ENCODE measurements at regions not wholly inside any gene's neighbourhood (a gene's known extent, or its start where the extent isn't known, plus 50 kb on each side); places are given as distances from the start of the nearest gene placed in this dataset.

DNA sequence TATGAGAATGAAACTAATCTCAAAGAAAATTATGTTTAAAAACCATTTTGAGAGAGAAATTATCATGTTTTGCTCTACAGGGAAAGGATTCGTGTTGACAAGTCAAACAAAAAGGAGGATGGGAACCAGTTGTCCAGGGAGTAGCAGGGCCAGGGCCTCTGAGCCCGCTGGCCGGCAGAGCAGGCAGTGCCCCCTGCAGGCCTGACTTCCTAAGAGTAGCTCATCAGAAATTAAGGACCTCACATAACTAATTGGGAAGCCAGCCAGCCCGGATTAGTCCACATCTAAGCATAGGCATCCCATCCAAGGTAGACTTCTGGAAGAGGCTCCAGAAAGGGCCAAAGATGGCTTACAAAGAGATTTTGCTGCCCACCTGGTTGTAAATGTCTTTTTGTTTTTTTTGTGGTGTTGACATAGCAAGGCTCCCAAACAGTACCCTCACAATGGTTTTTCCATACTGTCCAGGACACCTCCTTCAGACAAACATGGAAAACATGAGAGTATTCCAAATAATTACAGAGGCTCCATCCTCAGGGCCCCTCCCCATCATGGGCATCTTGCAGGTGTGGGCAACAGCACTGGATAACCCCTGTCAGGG is 241.2 kb upstream of the TANK start:
- no peak for DNase-seq (ENCODE audit: low read depth)

DNA sequence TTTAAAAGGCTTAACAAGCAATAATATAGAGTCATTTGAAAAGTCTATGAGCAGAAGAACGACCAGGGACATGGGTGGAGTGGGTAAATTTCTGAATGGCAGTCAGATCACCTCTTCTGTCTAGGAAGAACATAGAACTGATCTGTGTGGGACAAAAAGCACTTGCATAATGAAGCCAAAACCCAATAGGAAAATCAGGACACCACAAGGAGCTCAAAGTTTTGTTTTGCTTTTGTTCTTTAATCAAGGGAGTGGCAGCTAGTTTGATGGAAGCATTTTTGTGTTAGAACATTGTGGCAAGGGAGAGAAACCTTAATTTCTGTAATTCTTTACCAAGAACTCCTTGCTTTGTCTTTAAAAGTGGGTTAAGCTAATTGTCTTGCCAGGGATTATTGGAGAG is 240.2 kb upstream of the TANK start:
- DNase-seq (ENCODE audit: low read depth): no peak

- DNase-seq (ENCODE audit: low read depth): peak; percentile 100
Measured at GRCh38 chr2:160920791-160921303, 239.4 kb upstream of the TANK start.

DNA sequence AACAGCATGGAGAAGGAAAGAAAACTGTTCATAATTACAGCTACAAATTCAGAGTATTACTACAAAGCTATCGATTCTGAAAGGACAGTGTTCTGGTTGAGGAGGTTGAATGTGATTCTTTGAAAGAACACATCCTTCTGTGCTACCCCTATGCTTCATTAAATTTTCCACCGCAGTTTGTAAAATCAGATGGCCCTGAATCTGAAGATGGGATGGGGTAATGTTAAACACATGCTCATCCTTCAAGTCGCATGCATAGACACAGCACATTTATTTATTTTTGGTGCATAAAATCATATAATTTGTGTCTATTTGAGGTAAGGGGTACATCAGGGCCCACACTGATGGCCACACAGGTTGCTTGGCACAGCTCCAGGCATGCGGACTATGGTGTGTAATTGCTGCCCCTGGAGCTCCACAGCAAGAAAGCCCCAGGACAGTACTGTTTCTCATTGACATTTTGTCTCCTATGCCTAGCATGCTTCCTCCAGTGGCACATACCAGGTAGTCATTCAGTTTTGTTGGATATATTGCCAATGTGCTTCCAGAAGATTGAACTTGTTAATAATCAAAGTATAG is 238.8 kb upstream of the TANK start:
- DNase-seq (ENCODE audit: low read depth): no peak

- DNase-seq (ENCODE audit: low read depth): no peak
Measured at GRCh38 chr2:160924936-160925353, 235.3 kb upstream of the TANK start.

- no peak for DNase-seq (ENCODE audit: low read depth)
Measured at GRCh38 chr2:160925956-160926355, 234.3 kb upstream of the TANK start.

GRCh38 chr2:160927324-160927723 is 232.9 kb upstream of the TANK start:
- no peak for DNase-seq (ENCODE audit: low read depth)

GRCh38 chr2:160928854-160929301 is 231.3 kb upstream of the TANK start:
- DNase-seq (ENCODE audit: low read depth): peak; percentile 97

GRCh38 chr2:160931531-160931930 is 228.7 kb upstream of the TANK start:
- DNase-seq (ENCODE audit: low read depth): no peak

GRCh38 chr2:160932960-160933359 is 227.3 kb upstream of the TANK start:
- peak; percentile 77 for DNase-seq (ENCODE audit: low read depth)

DNA sequence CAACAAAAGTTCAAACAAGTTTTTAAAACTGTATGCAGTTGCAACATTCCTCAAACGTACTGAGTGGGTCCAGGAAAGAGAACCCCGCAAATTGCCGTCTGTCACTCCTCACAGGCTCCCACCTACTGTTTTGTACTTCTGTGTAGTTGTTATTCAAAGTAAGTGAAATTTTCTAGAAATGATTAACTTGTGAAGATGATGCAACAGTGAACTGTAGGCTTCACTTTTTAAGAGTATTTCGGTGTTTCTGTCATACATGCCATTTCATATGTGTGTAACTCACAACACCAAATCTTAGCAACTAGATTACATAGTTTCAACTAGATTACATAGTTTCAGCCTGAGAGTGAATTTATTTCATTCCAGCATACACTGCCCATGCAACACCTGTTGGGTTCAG is 226.0 kb upstream of the TANK start:
- DNase-seq (ENCODE audit: low read depth): no peak

DNA sequence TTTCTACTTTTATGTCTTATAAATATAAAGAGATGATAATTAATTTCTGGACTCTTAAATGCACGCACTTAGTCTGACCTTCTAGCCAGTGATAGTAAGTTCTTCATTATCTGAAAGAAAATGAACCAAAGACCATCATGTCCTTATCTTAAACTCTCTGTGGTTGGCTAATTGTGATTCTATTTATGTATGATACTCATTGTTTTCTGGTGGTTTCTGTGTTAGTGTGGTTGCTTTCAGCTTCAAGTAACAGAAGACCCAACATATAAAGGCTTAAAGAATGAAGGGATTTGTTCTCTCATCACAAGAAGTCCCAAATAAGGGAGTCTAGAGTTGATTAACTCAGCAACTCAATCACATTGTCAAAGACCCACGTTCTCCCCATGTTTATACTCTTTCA is 225.2 kb upstream of the TANK start:
- no peak for DNase-seq (ENCODE audit: low read depth)

- DNase-seq (ENCODE audit: low read depth): no peak
Measured at GRCh38 chr2:160936044-160936806, 224.0 kb upstream of the TANK start.

- DNase-seq (ENCODE audit: low read depth): no peak
Measured at GRCh38 chr2:160940271-160940670, 220.0 kb upstream of the TANK start.

GRCh38 chr2:160940699-160941098 is 219.5 kb upstream of the TANK start:
- DNase-seq (ENCODE audit: low read depth): no peak

GRCh38 chr2:160941290-160941846 is 218.9 kb upstream of the TANK start:
- DNase-seq (ENCODE audit: low read depth): no peak

DNA sequence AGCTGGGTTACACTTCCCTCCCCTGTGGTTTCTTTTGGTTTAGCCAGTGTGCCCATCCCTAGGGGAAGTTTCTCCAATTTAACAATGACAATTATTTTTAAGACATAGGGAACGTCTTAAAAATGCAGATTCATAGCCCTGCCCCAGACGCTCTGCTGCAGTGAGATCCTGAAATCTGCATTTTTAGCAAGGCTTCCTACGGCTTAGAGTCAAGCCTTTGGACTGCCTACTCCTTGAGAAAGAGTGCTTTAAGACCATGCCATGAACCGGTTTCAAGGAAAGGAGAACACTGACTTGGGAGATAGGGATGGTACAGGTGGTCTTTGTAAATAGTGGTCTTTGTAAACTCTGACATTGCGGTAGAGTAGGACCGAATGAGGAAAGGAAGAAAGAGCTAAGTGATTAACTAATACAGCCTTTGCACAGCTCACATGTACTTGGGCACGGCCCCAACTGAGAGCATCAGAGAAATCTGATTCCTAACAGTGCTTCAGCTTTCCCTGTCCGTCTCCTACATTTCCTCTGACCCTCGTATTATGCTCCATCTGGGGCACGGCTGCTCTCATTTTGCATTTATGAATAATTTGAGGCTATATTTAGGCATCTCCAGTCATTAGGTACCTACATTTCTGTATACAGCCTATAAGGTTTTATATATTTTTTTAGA is 217.6 kb upstream of the TANK start:
- no peak for DNase-seq (ENCODE audit: low read depth)

DNA sequence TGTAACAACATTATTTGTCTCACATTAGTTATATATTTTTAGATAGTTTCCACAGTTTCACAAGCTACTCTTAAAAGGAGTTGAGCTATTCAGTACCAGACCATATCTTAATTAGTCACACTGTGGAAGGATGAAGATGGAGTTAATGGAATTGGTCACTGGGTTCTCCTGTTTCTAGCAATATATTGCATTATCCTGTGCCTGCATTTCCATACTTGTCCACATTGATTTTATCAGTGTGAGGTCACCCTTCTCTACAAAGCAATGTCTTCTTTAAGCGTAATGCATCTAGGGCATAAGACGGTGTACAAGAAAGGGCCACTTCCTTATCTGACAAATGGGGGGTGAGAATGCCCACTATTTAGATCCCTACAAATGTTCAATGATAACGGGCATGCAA is 216.8 kb upstream of the TANK start:
- DNase-seq (ENCODE audit: low read depth): no peak

- DNase-seq (ENCODE audit: low read depth): no peak
Measured at GRCh38 chr2:160952464-160953254, 207.6 kb upstream of the TANK start.

DNA sequence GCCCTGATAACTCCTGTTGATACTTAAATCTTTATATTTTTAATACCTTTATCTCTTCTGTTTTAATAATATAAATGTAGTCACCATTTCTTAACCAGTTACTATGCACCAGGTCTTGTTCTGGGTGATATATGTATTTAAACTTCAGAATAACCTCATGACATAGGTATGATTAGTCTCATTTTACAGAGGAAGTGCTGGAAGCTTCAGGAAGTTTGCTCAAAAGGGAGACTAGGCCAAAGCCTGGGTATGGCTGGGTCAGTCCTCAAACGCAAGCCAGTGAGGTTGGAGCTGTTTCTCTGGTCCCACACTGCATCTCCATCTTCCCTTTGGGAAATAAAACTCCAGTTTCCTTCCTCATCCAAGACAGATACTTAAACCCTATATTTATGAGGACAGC is 204.7 kb upstream of the TANK start:
- DNase-seq (ENCODE audit: low read depth): no peak

DNA sequence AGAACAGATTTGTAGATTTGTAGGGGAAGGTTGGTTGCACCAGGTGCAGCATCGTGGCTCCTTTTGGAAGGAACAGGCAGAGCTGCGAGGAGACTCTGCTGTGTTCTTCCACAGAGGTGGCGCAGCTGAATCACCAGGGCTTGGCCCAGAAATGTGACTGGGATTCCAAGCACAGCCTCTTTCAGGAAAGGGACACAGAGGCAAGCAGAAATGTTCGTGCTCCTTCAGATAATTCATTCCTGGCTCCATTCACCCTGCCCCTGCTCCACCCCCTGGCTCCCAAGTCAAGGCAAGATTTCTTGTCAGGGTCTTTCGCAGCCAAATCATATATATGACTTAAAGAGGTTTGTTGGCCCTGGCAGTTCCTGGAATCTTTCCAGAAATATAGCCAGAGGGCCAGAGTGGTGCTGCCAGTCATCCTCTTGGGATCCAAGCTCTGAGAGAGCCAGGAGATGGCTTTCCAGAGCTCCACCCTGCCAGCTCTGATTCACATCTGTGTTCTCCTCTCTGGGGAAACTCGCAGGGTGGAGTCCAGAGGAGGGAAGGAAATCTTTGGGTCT is 203.9 kb upstream of the TANK start:
- DNase-seq (ENCODE audit: low read depth): no peak
